ENCODE measurements at regions not wholly inside any gene's neighbourhood (a gene's known extent, or its start where the extent isn't known, plus 50 kb on each side); places are given as distances from the start of the nearest gene placed in this dataset.
"Not testable (repeated sequence)": the region's sequence is repeated elsewhere in the genome, so short reads cannot be mapped to it uniquely, and the experiment has no call there.

GRCh38 chr13:89214185-89214584 is 1543.0 kb downstream of the SLITRK5 start:
- BruUV-seq (replicated peaks), result no TSS peak
- H4K20me1 ChIP-seq (ENCODE audit: insufficient read depth), result no peaks in the 10 kb centered on the region
- H3K9me2 ChIP-seq (ENCODE audit: insufficient read depth), result no peaks in the 10 kb centered on the region
- intact Hi-C loops (cut with micrococcal nuclease), result no loop called here
- no peak overlapping the region for H3K9ac ChIP-seq (ENCODE audit: low read length)
- no peak overlapping the region for H2AFZ ChIP-seq (ENCODE audit: low read depth, low read length, poor library complexity, severe bottlenecking)
- CTCF ChIA-PET, result no interaction called here
- no peaks in the 10 kb centered on the region for H3K27me3 ChIP-seq (ENCODE audit: insufficient read depth, low read length)
- no peak for TF ChIP-seq EZH2 (IDR thresholded peaks at IDR 0.05)
- no peak for TF ChIP-seq ZNF274 (IDR thresholded peaks at IDR 0.05; ENCODE audit: low read depth, low read length)
- TF ChIP-seq ZFX (IDR thresholded peaks at IDR 0.05), result no peak
- TF ChIP-seq JUND (IDR thresholded peaks at IDR 0.05), result no peak
- TF ChIP-seq, protein P1, sequence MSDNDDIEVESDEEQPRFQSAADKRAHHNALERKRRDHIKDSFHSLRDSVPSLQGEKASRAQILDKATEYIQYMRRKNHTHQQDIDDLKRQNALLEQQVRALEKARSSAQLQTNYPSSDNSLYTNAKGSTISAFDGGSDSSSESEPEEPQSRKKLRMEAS (IDR thresholded peaks at IDR 0.05), result no peak
- TF ChIP-seq, protein P2, sequence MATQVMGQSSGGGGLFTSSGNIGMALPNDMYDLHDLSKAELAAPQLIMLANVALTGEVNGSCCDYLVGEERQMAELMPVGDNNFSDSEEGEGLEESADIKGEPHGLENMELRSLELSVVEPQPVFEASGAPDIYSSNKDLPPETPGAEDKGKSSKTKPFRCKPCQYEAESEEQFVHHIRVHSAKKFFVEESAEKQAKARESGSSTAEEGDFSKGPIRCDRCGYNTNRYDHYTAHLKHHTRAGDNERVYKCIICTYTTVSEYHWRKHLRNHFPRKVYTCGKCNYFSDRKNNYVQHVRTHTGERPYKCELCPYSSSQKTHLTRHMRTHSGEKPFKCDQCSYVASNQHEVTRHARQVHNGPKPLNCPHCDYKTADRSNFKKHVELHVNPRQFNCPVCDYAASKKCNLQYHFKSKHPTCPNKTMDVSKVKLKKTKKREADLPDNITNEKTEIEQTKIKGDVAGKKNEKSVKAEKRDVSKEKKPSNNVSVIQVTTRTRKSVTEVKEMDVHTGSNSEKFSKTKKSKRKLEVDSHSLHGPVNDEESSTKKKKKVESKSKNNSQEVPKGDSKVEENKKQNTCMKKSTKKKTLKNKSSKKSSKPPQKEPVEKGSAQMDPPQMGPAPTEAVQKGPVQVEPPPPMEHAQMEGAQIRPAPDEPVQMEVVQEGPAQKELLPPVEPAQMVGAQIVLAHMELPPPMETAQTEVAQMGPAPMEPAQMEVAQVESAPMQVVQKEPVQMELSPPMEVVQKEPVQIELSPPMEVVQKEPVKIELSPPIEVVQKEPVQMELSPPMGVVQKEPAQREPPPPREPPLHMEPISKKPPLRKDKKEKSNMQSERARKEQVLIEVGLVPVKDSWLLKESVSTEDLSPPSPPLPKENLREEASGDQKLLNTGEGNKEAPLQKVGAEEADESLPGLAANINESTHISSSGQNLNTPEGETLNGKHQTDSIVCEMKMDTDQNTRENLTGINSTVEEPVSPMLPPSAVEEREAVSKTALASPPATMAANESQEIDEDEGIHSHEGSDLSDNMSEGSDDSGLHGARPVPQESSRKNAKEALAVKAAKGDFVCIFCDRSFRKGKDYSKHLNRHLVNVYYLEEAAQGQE (IDR thresholded peaks at IDR 0.05; ENCODE audit: low read depth), result no peak
- TF ChIP-seq YY1 (IDR thresholded peaks at IDR 0.05; ENCODE audit: extremely low read depth, insufficient replicate concordance, low read depth, low read length), result no peak
- TF ChIP-seq POLR2A (IDR thresholded peaks at IDR 0.05; ENCODE audit: borderline replicate concordance, extremely low read depth, insufficient read depth, insufficient read length), result no peak
- no peak for TF ChIP-seq SP1 (IDR thresholded peaks at IDR 0.05; ENCODE audit: low read depth)
- no peak for TF ChIP-seq CEBPB (IDR thresholded peaks at IDR 0.05; ENCODE audit: low read depth)
- TF ChIP-seq SIN3A (IDR thresholded peaks at IDR 0.05; ENCODE audit: low read depth), result no peak
- TF ChIP-seq TCF7L2 (IDR thresholded peaks at IDR 0.05; ENCODE audit: borderline replicate concordance, extremely low read depth, insufficient read depth, insufficient read length), result no peak
- ATAC-seq (no peak), DNase-seq (ENCODE audit: low read depth, low spot score) (no peak)
- no peaks in the 10 kb centered on the region for H3K4me1 ChIP-seq (ENCODE audit: control insufficient read depth in 1 of 2, insufficient read depth in 2 of 2, low read length in 2 of 2)
- no peaks in the 10 kb centered on the region for H3K36me3 ChIP-seq (ENCODE audit: control insufficient read depth in 1 of 2, insufficient read depth in 2 of 2, low read length in 2 of 2)
- no peaks in the 10 kb centered on the region; a peak in 1 of 4 replicates for H3K9me3 ChIP-seq (ENCODE audit: control insufficient read depth in 1 of 2, insufficient read depth in 1 of 2, low read depth in 1 of 2, low read length in 2 of 2)
- H3K79me2 ChIP-seq (ENCODE audit: insufficient read depth, low read length), result no peaks in the 10 kb centered on the region
- H3K4me3 ChIP-seq (replicated peaks in 1 of 2; ENCODE audit: low read depth in 1 of 2, low read length in 2 of 2), result no peak overlapping the region
- RAD21 ChIA-PET (ENCODE audit: low non-redundant PET in 1 of 2, low total read pairs in 2 of 2, uncharacterized antibody in 2 of 2, unreplicated experiment in 2 of 2), result no interaction called here
- no peak overlapping the region for H3K27ac ChIP-seq (ENCODE audit: low read depth, low read length)
- POLR2A ChIA-PET, result no interaction called here
- H3K4me2 ChIP-seq (ENCODE audit: low read length), result no peak overlapping the region

DNA sequence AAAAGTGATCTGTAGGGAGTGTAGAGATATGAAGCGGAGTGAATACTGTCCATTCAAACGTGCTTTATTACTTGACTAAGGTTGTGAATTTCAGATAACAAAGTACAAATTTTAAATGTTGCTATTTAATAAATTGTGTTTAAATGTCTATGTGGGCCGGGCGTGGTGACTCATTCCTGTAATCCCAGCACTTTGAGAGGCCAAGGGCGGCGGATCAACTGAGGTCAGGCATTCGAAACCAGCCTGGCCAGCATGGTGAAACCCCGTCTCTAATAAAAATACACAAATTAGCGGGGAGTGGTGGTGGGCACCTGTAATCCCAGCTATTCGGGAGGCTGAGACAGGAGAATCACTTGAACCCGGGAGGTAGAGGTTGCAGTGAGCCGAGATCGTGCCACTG is 1544.1 kb downstream of the SLITRK5 start:
- H3K79me2 ChIP-seq (ENCODE audit: insufficient read depth, low read length); ATAC-seq; H3K9ac ChIP-seq (ENCODE audit: low read length); H3K36me3 ChIP-seq (ENCODE audit: control insufficient read depth in 1 of 2, insufficient read depth in 2 of 2, low read length in 2 of 2); H4K20me1 ChIP-seq (ENCODE audit: insufficient read depth); H3K4me2 ChIP-seq (ENCODE audit: low read length); RAD21 ChIA-PET (ENCODE audit: low non-redundant PET in 1 of 2, low total read pairs in 2 of 2, uncharacterized antibody in 2 of 2, unreplicated experiment in 2 of 2); DNase-seq (ENCODE audit: low read depth, low spot score); H3K4me1 ChIP-seq (ENCODE audit: control insufficient read depth in 1 of 2, insufficient read depth in 2 of 2, low read length in 2 of 2); H3K27ac ChIP-seq (ENCODE audit: low read depth, low read length); POLR2A ChIA-PET; BruUV-seq (replicated peaks); CTCF ChIA-PET; H3K27me3 ChIP-seq (ENCODE audit: insufficient read depth, low read length); H3K9me2 ChIP-seq (ENCODE audit: insufficient read depth); H2AFZ ChIP-seq (ENCODE audit: low read depth, low read length, poor library complexity, severe bottlenecking); H3K4me3 ChIP-seq (replicated peaks in 1 of 2; ENCODE audit: low read depth in 1 of 2, low read length in 2 of 2); intact Hi-C loops (cut with micrococcal nuclease); H3K9me3 ChIP-seq (ENCODE audit: control insufficient read depth in 1 of 2, insufficient read depth in 1 of 2, low read depth in 1 of 2, low read length in 2 of 2): not testable (repeated sequence)

All from HCT116 (cell line).